ENCODE measurements at regions not wholly inside any gene's neighbourhood (a gene's known extent, or its start where the extent isn't known, plus 50 kb on each side); places are given as distances from the start of the nearest gene placed in this dataset.

DNA sequence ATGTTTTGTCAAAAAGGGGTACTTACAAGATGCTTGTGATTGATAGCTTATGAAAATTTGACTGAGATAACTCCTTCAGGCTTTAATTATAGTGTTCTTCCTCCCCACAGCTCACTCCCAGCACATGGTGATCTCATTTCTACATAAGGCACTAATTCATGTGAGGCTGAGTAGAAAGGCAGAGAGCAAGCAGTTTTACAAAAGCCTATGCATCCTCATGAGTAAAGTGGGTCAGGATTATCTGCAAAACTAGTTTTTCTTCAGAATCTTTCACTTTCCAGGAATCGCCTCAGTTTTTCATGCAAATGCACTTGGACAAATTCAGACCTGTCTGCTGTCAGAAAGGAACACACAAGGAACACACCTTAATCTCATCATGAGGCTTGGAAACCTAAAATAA, 92.1 kb upstream of the FBN2 start:
- H3K27me3 ChIP-seq, result no peaks in the 10 kb centered on the region
- no peak overlapping the region for H3K4me3 ChIP-seq
- TF ChIP-seq POLR2A (IDR thresholded peaks at IDR 0.05), result no peak
- TF ChIP-seq, protein P1, sequence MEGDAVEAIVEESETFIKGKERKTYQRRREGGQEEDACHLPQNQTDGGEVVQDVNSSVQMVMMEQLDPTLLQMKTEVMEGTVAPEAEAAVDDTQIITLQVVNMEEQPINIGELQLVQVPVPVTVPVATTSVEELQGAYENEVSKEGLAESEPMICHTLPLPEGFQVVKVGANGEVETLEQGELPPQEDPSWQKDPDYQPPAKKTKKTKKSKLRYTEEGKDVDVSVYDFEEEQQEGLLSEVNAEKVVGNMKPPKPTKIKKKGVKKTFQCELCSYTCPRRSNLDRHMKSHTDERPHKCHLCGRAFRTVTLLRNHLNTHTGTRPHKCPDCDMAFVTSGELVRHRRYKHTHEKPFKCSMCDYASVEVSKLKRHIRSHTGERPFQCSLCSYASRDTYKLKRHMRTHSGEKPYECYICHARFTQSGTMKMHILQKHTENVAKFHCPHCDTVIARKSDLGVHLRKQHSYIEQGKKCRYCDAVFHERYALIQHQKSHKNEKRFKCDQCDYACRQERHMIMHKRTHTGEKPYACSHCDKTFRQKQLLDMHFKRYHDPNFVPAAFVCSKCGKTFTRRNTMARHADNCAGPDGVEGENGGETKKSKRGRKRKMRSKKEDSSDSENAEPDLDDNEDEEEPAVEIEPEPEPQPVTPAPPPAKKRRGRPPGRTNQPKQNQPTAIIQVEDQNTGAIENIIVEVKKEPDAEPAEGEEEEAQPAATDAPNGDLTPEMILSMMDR (IDR thresholded peaks at IDR 0.05), result no peak
- DNase-seq (no peak), ATAC-seq (no peak)
- intact Hi-C loops (cut with DNase I), result no loop called here
- no peak overlapping the region for H3K27ac ChIP-seq
- no peaks in the 10 kb centered on the region for H3K4me1 ChIP-seq
- no peaks in the 10 kb centered on the region for H3K9me3 ChIP-seq
- H3K36me3 ChIP-seq, result no peaks in the 10 kb centered on the region
- WGBS (ENCODE audit: insufficient coverage, low coverage, low lambda C conversion rate, missing lambda C conversion rate), result 55% methylated on average over 1 of the region's 1 CpG

DNA sequence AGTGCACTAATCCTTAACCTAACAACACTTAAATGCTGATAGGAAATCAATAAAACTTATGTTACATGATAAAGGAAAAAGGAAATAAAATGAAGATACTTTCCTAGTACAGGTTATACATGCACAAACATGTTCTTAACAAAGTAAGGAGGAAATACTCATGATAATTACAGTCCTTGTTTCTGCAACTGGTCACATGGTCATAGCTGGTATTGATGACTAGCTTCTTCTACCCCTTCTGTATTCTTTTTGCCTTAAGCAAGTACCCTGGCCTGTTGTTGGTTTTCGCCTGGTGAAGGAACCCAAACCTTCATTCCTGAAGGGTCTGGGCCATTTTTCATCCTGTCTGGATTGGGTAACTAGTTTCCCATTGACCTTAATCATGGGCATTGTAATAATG, 93.7 kb upstream of the FBN2 start:
- H3K27me3 ChIP-seq, result no peaks in the 10 kb centered on the region
- intact Hi-C loops (cut with DNase I), result no loop called here
- no peak for TF ChIP-seq POLR2A (IDR thresholded peaks at IDR 0.05)
- TF ChIP-seq, protein P1 (IDR thresholded peaks at IDR 0.05), result no peak
- no peaks in the 10 kb centered on the region for H3K9me3 ChIP-seq
- 31% methylated on average over 1 of the region's 1 CpG for WGBS (ENCODE audit: insufficient coverage, low coverage, low lambda C conversion rate, missing lambda C conversion rate)
- H3K36me3 ChIP-seq, result no peaks in the 10 kb centered on the region
- no peak overlapping the region for H3K4me3 ChIP-seq
- H3K27ac ChIP-seq, result no peak overlapping the region
- ATAC-seq (no peak), DNase-seq (no peak)
- no peaks in the 10 kb centered on the region for H3K4me1 ChIP-seq

DNA sequence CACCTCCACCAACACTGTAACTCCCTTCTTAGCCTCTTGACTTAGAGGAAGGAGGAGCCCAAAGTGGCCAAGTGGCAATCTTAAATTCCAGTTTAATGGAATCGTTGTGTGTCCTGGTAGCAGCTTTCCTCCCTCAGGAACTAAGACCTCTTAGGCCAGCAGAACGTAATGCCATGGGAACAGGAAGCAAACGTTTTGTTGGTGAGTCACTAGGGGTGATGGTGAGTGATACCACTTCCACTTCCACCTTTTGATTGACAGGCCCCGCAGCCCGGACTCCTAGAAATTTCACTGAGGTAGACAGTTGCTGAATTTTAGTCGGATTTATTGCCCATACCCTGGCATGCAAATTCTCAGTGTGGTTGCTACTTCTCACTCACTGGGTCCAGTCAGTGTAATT, 94.2 kb upstream of the FBN2 start:
- WGBS (ENCODE audit: insufficient coverage, low coverage, low lambda C conversion rate, missing lambda C conversion rate), result 40% methylated on average over 6 of the region's 6 CpGs
- no peak overlapping the region for H3K27ac ChIP-seq
- no peak overlapping the region for H3K4me3 ChIP-seq
- no peaks in the 10 kb centered on the region for H3K36me3 ChIP-seq
- intact Hi-C loops (cut with DNase I), result no loop called here
- no peak for ATAC-seq
- TF ChIP-seq POLR2A (IDR thresholded peaks at IDR 0.05), result no peak
- TF ChIP-seq, protein P1 (IDR thresholded peaks at IDR 0.05), result no peak
- H3K9me3 ChIP-seq, result no peaks in the 10 kb centered on the region
- no peaks in the 10 kb centered on the region for H3K4me1 ChIP-seq
- DNase-seq, result no peak
- no peaks in the 10 kb centered on the region for H3K27me3 ChIP-seq

DNA sequence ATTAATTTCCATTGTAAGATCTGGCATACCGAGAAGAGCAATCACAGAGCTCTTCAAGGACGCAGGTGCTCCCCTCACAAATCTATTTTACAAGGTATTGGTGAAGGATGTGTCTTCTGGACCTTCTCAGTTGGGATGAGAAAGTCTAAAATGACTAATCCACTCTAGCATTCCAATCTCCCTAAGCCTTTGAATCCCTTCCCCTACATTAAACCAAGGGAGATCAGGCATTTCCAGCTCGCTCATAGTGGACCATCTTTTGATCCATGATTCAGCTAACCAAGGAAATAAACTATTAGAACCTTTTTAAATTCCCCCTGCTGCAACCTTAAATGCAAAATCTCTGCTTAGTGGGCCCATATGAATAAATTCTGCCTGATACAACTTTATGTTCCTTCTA, 95.9 kb upstream of the FBN2 start:
- intact Hi-C loops (cut with DNase I), result no loop called here
- no peak overlapping the region for H3K4me3 ChIP-seq
- no peak for TF ChIP-seq POLR2A (IDR thresholded peaks at IDR 0.05)
- TF ChIP-seq, protein P1 (IDR thresholded peaks at IDR 0.05), result no peak
- H3K36me3 ChIP-seq, result no peaks in the 10 kb centered on the region
- no peaks in the 10 kb centered on the region for H3K27me3 ChIP-seq
- H3K9me3 ChIP-seq, result no peaks in the 10 kb centered on the region
- 37% methylated on average over 3 of the region's 3 CpGs for WGBS (ENCODE audit: insufficient coverage, low coverage, low lambda C conversion rate, missing lambda C conversion rate)
- ATAC-seq, result no peak
- H3K4me1 ChIP-seq, result no peaks in the 10 kb centered on the region
- no peak overlapping the region for H3K27ac ChIP-seq
- no peak for DNase-seq

DNA sequence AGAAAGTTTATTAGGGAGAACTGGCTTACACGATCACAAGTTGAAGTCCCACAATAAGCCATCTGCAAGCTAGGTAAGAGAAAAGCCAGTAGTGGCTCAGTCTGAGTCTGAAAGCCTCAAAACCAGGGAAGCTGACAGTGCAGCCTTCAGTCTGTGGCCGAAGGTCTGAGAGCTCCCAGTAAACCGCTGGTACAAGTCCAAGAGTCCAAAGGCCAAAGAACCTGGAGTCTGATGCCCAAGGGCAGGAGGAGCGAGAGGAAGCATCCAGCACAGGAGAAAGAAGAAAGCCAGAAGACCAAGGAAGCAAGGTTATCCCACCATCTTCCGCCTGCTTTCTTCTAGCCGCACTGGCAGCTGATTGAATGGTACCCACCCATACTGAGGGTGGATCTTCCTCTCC, 97.3 kb upstream of the FBN2 start:
- no peaks in the 10 kb centered on the region for H3K27me3 ChIP-seq
- TF ChIP-seq, protein P1 (IDR thresholded peaks at IDR 0.05), result no peak
- no peak for TF ChIP-seq POLR2A (IDR thresholded peaks at IDR 0.05)
- H3K36me3 ChIP-seq, result no peaks in the 10 kb centered on the region
- H3K4me1 ChIP-seq, result no peaks in the 10 kb centered on the region
- H3K27ac ChIP-seq, result no peak overlapping the region
- peak in 1 of 4 donors; percentile 35 for ATAC-seq
- WGBS (ENCODE audit: insufficient coverage, low coverage, low lambda C conversion rate, missing lambda C conversion rate), result 42% methylated on average over 4 of the region's 6 CpGs
- DNase-seq, result no peak
- no peaks in the 10 kb centered on the region for H3K9me3 ChIP-seq
- intact Hi-C loops (cut with DNase I), result no loop called here
- H3K4me3 ChIP-seq, result no peak overlapping the region
